ENCODE measurements at regions not wholly inside any gene's neighbourhood (a gene's known extent, or its start where the extent isn't known, plus 50 kb on each side); places are given as distances from the start of the nearest gene placed in this dataset.
"Not testable (repeated sequence)": the region's sequence is repeated elsewhere in the genome, so short reads cannot be mapped to it uniquely, and the experiment has no call there.

DNA sequence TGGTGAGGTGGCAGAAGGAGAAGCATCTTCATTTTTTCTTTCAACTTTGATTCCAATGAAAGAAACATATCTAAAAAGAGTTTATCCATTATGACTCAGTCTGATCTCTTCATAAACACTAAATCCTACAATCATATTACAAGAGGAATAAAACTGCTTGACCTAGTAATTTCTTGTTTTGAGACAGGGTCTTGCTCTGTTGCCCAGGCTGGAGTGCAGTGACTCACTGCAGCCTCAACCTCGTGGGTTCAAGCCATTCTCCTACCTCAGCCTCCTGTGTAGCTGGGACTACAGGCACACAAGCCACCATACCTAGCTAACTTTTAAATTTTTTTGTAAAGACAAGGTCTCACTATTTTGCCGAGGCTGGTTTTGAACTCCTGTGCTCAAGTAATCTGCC, 147.2 kb downstream of the NDUFA12 start:
- DNase-seq: no peak

DNA sequence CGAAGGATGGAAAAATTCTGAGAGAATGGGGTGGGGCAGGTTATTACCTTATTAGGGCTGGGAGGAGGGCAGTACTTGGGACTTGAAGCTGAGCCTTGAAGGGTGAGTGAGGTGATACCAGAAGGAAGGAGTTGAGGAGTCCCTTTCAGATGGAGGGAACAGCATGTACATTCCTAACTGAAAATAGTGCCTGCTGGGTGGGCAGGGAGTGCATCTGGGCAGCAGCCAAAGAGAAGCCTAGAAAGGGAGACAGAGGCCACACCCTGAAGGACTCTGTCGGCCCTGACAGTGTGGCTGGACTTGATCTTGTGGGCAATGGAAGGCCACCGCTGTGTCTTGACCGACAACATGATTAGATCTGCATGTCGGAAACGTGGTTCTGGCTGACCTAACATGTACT, 147.6 kb downstream of the NDUFA12 start:
- DNase-seq: no peak

DNA sequence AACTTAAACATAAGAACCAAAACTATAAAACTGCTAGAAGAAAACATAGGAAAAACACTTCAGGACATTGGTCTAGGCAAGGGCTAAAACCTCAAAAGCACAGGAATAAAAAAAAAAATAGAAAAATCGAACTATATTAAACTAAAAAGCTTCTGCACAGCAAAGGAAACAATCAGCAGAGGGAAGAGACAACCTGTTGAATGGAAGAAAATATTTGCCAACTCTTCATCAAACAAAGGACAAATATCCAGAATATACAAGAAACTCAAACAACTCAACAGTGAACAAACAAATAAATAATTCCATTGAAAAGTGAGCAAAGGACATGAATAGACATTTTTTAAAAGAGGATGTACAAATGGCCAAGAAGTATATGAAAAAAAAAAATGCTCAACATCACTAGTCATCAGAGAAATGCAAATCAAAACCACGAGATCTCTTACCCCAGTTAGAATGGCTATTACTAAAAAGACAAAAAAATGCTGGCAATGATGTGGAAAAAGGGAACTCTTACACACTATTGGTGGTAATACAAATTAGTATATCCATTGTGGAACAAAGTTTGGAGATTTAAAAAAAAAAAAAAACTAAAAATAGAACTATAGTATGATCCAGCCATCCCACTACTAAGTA, 152.0 kb downstream of the NDUFA12 start:
- no peak for DNase-seq

DNA sequence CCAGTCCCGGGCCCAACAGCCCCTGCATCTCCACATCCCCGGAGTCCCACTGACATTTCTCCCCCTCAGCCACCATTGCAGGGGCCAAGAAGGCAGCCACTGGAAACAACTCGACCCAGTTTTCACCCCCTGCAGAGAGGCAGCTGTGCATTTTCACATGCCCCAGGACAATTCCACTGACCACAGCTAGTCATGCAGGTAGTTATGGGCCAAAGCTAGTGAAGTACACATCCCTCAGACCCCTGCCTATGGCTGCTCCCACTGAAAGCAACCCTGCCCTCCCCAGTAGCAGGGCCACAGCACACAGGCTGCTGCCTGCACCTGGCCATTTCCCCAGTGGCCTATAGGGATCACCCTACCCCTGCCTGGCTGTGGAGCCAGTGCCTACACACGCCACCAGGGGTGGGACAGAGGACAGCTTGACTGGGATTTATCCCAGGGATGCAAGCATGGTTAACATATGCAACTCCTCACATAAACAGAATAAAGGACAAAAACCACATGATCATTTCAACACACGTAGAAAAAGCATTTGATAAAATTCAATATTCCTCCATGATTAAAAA, 154.0 kb downstream of the NDUFA12 start:
- no peak for DNase-seq

DNA sequence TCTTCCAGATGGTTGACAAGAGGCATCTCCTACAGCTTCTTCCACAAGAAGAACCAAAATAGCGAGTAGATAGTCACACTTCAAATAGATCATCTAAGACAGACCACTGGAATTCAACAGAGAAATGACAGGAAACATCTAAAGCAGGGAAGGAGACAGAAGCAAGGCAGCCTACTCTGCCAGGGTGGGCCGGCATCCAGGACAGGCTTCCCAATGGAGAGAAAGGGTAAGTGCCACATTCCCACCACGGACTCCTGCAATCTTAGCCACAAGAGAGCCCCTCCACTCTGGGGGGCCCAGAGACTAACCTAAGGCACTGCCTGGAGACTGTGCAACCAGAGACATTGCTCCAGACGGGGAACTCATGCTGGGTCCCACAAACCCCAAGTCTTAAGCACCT, 154.5 kb downstream of the NDUFA12 start:
- no peak for DNase-seq

DNA sequence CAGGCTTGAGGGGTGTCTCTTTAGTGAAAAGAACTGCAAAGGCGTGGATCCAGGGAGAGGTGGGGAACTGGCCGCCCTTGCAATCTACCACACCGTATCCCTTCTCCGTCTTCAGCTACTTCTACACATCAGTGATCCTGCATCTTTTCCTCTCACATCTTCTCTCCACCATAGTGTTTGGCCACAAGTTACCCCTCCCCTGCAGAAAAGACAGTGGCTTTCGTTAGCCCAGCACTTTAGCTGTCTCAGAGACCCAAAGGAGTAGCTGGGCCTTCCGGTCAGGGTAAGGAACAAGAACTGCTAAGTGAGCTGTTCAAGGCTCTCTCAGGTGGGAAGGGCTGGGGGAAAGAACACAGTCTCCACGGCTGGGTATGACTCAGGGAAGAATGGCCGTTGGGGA, 158.4 kb downstream of the NDUFA12 start:
- DNase-seq: no peak

DNA sequence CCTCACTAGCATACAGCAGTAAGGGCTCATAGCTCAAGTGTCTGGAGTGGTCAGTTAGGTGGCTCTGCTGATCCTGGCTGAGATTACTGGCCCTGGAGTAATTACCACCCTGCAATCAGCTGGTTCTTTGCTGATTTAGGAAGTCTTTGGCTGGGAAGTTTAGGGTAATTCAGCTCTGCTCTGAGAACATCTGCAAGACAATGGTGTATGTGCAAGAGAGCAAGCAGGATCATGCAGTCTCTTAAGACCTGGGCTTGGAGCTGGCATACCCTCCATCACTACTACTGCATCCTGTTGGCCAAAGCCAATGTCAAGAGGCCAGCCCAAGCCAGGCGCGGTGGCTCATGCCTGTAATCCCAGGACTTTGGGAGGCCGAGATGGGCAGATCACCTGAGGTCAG, 159.0 kb downstream of the NDUFA12 start:
- DNase-seq: no peak

DNA sequence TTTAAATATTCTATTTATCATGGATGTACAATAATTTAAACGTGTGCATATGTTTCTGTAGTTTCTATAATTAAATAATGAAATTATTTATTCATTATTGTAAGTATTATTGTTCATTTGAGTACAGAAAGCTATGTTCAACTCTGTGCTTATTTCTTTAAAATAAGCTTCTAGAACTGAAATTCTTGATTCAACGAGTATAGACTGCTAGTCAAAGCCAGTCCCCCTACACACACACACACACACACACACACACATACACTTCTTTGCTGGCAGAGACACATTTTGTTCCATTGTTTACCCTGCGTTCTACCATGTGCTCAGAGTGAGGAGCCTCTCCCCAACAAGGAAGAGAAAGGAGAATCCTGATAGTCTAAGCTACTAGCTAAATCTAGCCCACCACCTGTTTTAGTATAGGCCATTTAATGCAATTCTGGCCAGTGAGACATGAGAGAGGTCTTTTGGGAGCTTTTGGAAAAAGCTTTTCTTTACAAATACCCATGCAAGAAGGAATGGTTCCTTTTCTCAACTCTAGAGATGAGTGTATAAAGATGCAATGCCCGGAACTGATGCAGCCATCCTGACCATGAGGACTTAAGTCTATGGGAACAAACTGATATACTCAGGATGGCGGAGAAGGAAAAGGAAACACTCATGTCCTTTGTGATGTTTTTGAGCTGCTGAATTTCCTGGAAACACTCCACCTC, 161.4 kb downstream of the NDUFA12 start:
- DNase-seq: no peak

DNA sequence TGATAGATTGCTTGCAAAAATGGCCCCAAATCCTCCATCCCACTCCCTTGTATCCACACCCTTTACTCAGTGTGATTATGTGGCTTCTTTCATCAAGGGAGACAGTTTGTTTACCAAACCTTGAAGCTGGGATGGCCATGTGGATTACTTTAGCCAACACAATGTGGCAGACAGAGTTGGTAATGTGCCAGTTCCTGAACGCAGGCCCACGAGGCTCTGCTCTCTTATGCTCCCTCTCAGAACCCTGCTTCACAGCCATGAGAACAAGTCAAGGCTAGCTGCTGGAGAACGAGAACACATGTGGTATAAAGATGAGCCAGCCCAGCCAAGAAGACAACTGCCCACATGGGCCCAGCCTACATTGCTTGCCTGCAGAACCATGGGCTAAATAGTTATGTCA, 162.3 kb downstream of the NDUFA12 start:
- no peak for DNase-seq

DNA sequence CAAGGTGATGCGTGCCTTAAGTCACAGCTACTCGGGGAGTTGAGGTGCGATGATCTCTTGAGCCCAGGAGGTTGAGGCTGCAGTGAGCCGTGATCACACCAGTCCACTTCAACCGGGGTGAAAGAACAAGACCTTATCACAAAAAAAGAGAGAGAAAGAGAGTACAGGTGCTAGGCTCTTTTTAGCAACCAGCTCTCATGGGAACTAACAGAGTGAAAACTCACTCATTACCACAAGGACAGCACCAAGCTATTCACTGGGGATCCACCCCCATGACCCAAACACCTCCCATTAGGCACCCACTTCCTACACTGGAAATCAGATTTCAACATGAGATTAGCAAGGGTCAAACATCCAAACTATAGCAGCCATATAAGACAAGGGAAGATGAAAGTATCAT, 164.2 kb downstream of the NDUFA12 start:
- DNase-seq: no peak

DNA sequence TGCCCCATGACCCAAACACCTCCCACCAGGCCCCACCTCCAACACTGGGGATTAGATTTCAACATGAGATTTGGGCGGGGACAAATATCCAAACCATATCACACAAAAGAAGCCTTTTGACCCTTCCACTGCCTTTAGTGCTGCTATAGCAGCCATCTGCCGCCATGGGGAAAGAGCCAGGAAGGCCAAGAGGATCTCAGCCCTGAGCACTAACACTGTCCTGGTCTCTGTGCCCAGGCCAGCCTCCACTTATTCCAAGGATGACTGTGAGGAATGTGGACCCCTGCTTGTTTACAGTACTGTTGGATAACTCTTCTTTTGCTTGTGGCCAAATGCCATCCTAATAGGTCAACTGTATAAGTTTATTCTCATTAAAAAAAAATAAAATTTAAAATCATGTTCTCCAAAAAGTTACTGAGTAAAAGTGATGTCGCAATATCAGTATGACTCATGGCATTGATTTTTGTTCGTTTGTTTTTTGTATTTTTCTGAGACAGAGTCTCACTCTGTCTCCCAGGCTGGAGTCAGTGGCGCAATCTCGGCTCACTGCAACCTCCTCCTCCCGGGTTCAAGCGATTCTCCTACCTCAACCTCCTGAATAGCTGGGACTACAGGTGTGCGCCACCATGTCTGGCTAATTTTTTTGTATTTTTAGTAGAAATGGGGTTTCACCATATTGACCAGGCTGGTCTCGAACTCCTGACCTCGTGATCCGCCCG, 166.4 kb downstream of the NDUFA12 start:
- DNase-seq: not testable (repeated sequence)

DNA sequence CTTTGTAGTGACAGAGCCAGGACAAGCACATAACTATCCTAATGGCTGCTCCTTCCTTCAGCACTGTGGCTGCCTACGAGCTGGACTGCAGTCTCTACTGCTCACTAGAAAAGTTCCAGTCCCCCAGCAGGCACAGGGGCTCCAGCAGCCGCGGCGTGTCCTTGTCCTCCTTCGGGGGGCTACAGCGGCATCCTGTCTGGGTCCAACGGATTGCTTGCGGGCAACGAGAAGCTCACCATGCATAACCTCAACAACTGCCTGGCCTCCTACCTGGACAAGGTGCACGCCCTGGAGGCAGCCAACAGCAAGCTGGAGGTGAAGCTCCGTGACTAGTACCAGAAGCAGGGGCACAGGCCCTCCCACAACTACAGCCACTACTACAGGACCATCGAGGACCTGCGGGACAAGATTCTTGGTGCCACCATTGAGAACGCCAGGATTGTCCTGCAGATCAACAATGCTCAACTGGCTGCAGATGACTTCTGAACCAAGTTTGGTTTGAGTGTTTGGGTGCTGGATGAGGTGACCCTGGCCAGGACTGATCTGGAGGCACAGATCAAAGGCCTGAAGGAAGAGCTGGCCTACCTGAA, 169.4 kb downstream of the NDUFA12 start:
- DNase-seq: no peak

DNA sequence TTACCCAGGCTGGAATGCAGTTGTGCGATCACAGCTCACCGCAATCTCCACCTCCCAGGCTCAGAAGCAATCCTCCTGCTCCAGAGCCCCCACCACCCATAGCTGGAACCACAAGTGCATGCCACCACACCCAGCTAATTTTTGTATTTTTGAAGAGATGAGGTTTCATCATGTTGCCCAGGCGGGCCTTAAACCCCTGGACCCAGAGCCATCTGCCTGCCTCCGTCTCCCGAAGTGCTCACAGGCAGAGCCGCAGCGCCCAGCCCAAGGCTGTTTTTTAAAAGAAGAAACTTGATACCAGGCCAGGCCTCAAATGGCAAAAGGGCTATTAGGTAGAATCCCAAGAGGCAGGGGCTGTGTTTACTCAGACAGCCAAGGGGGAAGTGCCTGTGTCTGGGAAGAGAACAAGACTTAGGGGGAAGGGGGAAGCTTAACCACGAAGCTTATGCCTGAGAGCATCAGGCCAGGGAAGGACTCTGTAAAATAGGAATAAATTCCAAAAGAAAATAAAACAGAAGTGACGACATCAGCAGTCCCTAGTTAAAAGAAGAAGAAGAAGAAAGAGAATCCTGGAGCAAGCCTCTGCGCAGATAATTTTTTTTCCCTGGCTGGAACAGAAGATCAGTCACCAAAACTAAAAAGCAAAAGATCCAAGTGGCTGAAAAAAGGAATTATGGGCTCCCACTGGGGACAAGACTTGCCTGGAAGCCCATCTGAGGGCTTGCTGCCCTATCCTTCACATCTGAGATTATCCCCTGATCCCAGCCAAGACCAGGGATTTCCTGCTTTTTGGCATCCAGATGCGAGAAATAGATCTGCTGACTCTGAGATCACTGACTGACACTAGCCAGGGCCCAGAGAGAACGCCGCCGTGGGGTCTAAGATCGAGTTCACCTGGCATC, 170.5 kb downstream of the NDUFA12 start:
- peak; percentile 30 for DNase-seq

DNA sequence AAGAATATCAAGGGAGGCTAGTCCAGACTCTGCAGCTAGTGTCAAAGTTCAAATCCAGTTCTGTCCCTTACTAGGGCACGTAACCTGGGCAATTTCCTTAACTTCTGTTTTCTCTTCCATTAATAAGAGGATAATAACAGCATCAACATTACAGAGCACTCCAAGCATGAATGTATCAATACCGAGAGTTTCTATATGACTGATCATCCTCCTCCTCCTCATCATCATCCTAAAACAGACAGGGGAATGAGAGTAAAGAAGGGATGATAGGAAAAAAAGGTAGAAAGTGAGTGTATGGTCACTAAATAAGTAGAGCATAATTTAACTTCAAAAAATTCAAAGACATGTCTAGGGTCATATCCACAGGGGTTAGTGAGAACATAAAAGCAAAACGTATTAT, 171.4 kb downstream of the NDUFA12 start:
- no peak for DNase-seq

DNA sequence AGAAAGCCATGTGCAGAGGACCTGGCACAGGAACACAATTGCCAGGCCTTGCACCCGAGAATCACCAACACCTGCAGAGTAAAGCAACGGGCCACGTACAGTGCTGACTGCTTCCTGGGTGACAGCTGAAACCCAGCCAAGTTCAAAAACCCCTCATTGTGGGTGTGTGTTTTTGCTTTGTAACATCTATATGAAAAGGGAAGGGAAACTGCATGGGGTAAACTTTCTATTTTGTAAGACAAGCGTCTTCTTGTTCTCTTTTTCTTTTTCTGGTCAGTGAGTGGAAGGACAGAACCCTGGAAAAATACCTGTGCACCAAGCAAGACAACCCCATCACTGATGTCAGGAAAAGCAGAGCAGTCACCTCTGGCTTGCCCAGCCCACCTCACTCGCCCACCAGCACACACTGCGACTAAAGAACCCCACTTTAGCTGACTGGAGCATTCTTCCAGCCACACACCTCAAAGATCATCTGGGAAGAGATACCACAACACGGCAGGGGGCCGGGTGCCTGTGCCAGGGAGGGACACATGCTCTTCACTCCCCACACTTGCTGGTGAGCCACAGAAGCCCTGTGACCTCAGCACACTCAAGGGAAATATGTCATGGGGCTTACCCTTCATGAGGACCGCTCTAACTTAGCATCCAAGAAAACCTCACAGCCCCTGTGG, 172.3 kb downstream of the NDUFA12 start:
- DNase-seq: no peak

DNA sequence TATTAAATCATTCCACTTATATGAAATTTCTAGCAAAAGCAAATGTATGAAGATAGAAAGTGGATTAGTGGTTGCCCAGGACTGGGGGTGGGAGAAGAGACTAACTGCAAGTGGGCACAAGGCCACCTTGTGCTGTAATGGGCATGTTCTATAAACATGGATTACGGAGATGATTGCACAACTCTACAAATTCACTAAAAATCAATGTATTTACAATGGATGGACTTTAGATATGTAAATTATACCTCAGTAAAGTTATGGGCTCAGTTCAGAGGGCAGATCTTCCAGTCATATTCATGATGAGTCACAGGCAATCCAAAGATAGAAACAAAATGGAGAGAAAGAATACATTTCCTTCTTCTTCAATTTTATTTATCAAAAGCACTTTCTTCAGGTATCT, 173.9 kb downstream of the NDUFA12 start:
- no peak for DNase-seq

DNA sequence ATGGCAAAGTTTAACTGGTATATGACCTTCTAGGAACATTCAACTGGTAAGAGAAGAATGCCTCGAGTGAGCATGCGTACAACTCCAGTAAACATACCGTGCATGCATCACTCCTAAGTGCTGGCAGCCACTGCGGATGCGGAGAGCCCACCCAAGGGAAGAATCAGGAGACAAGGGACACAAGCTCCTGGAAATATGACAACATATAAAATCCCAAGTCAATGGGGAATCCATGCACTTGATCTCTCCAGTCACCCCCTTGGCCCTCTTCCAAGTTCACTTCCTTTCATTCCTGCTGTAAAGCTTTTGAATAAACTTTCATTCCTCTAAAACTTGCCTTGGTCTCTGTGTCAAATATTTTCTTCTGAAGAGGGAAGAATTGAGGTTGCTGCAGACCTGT, 168.7 kb upstream of the TMCC3 start:
- no peak for DNase-seq

DNA sequence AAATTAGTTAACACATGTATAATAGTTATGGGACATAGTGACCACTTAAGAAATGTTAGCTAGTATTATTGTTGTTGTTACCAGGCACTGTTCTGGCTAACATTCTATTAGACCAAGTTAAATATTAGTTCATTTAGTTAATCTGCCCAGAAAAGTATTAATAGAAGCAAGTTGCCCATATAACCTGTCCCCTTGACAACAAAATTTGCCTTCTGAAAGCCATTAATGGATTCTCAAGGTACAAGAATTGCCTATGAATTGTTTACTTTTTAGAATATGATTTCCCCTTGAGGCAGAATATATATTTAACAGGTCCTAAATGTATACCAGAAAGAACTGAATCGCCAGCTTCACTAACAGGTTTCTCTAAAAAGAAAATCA, 167.3 kb upstream of the TMCC3 start:
- no peak for DNase-seq

DNA sequence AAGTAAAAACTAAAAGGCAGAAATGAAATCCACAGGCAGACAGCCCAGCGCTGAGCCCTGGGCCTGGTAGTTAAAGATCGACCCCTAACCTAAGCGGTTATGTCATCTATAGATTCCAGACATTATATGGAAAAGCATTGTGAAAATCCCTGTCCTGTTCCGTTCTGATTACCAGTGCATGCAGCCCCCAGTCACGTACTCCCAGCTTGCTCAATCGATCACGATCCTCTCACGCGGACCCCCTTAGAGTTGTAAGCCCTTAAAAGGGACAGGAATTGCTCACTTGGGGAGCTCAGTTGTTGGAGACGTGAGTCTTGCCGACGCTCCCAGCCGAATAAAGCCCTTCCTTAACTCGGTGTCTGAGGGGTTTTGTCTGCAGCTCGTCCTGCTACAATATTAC, 166.8 kb upstream of the TMCC3 start:
- not testable (repeated sequence) for DNase-seq

DNA sequence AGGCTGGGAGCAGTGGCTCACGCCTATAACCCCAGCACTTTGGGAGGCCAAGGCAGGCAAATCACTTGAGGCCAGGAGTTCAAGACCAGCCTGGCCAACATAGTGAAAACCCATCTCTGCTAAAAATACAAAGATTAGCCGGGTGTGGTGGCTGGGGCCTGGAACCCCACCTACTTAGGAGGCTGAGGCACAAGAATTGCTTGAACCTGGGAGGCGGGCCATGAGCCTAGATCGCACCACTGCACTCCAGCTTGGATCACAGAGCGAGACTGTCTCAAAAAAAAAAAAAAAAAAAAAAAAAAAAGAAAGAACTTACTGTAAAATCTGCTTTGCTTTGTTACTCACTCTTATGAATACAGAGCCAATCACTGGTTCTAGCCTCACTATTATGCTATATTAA, 166.4 kb upstream of the TMCC3 start:
- not testable (repeated sequence) for DNase-seq

DNA sequence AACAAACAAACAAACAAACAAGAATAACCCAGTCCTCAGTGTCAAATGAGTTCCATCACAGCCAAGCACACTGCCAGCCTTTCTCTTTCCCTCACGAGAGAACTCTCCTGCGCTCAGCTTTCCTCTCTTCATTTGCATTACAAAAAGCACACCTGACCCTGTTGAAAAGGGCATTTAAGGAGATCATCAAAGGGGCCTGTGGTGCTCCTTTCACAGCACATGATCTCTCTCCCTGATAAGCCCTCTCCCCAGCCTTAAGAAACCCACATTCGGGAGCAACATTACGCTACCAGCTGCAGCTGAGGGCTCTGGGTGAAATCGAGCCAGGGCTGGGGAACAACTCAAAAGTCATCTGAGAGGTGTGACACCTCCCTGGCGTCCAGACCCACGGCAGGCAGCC, 165.6 kb upstream of the TMCC3 start:
- DNase-seq: no peak

Data from right kidney (tissue), 1 donor.